ENCODE measurements at regions not wholly inside any gene's neighbourhood (a gene's known extent, or its start where the extent isn't known, plus 50 kb on each side); places are given as distances from the start of the nearest gene placed in this dataset.

GRCh38 chr13:91187522-91187921, 160.0 kb upstream of the MIR17HG start:
- H3K4me1 ChIP-seq (ENCODE audit: insufficient read depth, low read length) = no peaks in the 10 kb centered on the region
- no peak overlapping the region for H3K9ac ChIP-seq (ENCODE audit: low read length)
- H3F3A ChIP-seq (ENCODE audit: low read length, unreplicated experiment) = no peaks in the 10 kb centered on the region
- intact Hi-C loops (cut with micrococcal nuclease) = no loop called here
- H3K27me3 ChIP-seq (ENCODE audit: low read length) = peaks cover 17% of the 10 kb centered on the region
- ATAC-seq (no peak), DNase-seq (no peak)
- ChIA-PET POLR2A (ENCODE audit: unreplicated experiment) (interaction anchor here (0.6 kb wide), 1 partner anchor 93 kb away, joined by 3 read pairs; no protein-coding TSS in a partner anchor), CTCF (no interaction called here)
- H3K9me3 ChIP-seq (ENCODE audit: low read length) = no peaks in the 10 kb centered on the region
- no peak overlapping the region for H2AFZ ChIP-seq (ENCODE audit: low read length)
- no peaks in the 10 kb centered on the region for H3K9me2 ChIP-seq (replicated peaks; ENCODE audit: low read length)
- BruUV-seq (replicated peaks) = no TSS peak
- H3K4me2 ChIP-seq (ENCODE audit: low read length) = no peak overlapping the region
- H3K27ac ChIP-seq (ENCODE audit: low read length) = no peak overlapping the region
- H3K36me3 ChIP-seq (ENCODE audit: low read depth, low read length) = no peaks in the 10 kb centered on the region
- no peaks in the 10 kb centered on the region for H4K20me1 ChIP-seq (ENCODE audit: low read length)
- TF ChIP-seq CTCF (conservative IDR thresholded peaks at IDR 0.05; ENCODE audit: low read depth, low read length) (no peak), EZH2 (IDR thresholded peaks at IDR 0.05; ENCODE audit: low read length, unreplicated experiment) (no peak), EZH2phosphoT487 (IDR thresholded peaks at IDR 0.05; ENCODE audit: borderline replicate concordance, low read length) (no peak)
- H3K79me2 ChIP-seq (ENCODE audit: low read length) = no peaks in the 10 kb centered on the region
- H3K4me3 ChIP-seq (ENCODE audit: low read length) = no peak overlapping the region

GRCh38 chr13:91189506-91189905, 158.0 kb upstream of the MIR17HG start:
- TF ChIP-seq EZH2phosphoT487 (IDR thresholded peaks at IDR 0.05; ENCODE audit: borderline replicate concordance, low read length) (no peak), EZH2 (IDR thresholded peaks at IDR 0.05; ENCODE audit: low read length, unreplicated experiment) (no peak), CTCF (conservative IDR thresholded peaks at IDR 0.05; ENCODE audit: low read depth, low read length) (no peak)
- no peaks in the 10 kb centered on the region for H3K9me2 ChIP-seq (replicated peaks; ENCODE audit: low read length)
- ChIA-PET POLR2A (ENCODE audit: unreplicated experiment) (no interaction called here), CTCF (no interaction called here)
- H4K20me1 ChIP-seq (ENCODE audit: low read length) = no peaks in the 10 kb centered on the region
- ATAC-seq (no peak), DNase-seq (no peak)
- no peaks in the 10 kb centered on the region for H3K79me2 ChIP-seq (ENCODE audit: low read length)
- H3K4me1 ChIP-seq (ENCODE audit: insufficient read depth, low read length) = no peaks in the 10 kb centered on the region
- intact Hi-C loops (cut with micrococcal nuclease) = no loop called here
- H3K27me3 ChIP-seq (ENCODE audit: low read length) = peaks cover 29% of the 10 kb centered on the region
- no peak overlapping the region for H2AFZ ChIP-seq (ENCODE audit: low read length)
- no TSS peak for BruUV-seq (replicated peaks)
- H3K27ac ChIP-seq (ENCODE audit: low read length) = no peak overlapping the region
- no peak overlapping the region for H3K4me2 ChIP-seq (ENCODE audit: low read length)
- H3K9me3 ChIP-seq (ENCODE audit: low read length) = no peaks in the 10 kb centered on the region
- H3F3A ChIP-seq (ENCODE audit: low read length, unreplicated experiment) = no peaks in the 10 kb centered on the region
- H3K4me3 ChIP-seq (ENCODE audit: low read length) = no peak overlapping the region
- no peaks in the 10 kb centered on the region for H3K36me3 ChIP-seq (ENCODE audit: low read depth, low read length)
- H3K9ac ChIP-seq (ENCODE audit: low read length) = no peak overlapping the region

GRCh38 chr13:91193358-91193757, 154.1 kb upstream of the MIR17HG start:
- ATAC-seq = no peak
- Histone ChIP-seq H3K36me3 (ENCODE audit: low read depth, low read length) (no peaks in the 10 kb centered on the region), H3K9me2 (replicated peaks; ENCODE audit: low read length) (no peaks in the 10 kb centered on the region), H3K9ac (ENCODE audit: low read length) (no peak overlapping the region), H3K4me2 (ENCODE audit: low read length) (no peak overlapping the region), H3K27me3 (ENCODE audit: low read length) (peaks cover 49% of the 10 kb centered on the region), H3F3A (ENCODE audit: low read length, unreplicated experiment) (no peaks in the 10 kb centered on the region), H3K27ac (ENCODE audit: low read length) (no peak overlapping the region), H3K4me1 (ENCODE audit: insufficient read depth, low read length) (no peaks in the 10 kb centered on the region), H4K20me1 (ENCODE audit: low read length) (no peaks in the 10 kb centered on the region), H2AFZ (ENCODE audit: low read length) (no peak overlapping the region), H3K79me2 (ENCODE audit: low read length) (no peaks in the 10 kb centered on the region), H3K4me3 (ENCODE audit: low read length) (no peak overlapping the region), H3K9me3 (ENCODE audit: low read length) (no peaks in the 10 kb centered on the region)
- no peak for TF ChIP-seq EZH2phosphoT487 (IDR thresholded peaks at IDR 0.05; ENCODE audit: borderline replicate concordance, low read length)
- no peak for TF ChIP-seq CTCF (conservative IDR thresholded peaks at IDR 0.05; ENCODE audit: low read depth, low read length)
- TF ChIP-seq EZH2 (IDR thresholded peaks at IDR 0.05; ENCODE audit: low read length, unreplicated experiment) = no peak
- no TSS peak for BruUV-seq (replicated peaks)
- intact Hi-C loops (cut with micrococcal nuclease) = no loop called here
- no peak for DNase-seq
- ChIA-PET CTCF (no interaction called here), POLR2A (ENCODE audit: unreplicated experiment) (no interaction called here)
